ENCODE measurements at regions not wholly inside any gene's neighbourhood (a gene's known extent, or its start where the extent isn't known, plus 50 kb on each side); places are given as distances from the start of the nearest gene placed in this dataset.

GRCh38 chr20:41897708-41898107 is 279.5 kb upstream of the CHD6 start:
- no peak for TF ChIP-seq CTCF (IDR thresholded peaks at IDR 0.05)
- TF ChIP-seq POLR2A (IDR thresholded peaks at IDR 0.05), result no peak

All from vagina (tissue), 2 donors.